Naive thymus-derived CD4-positive, alpha-beta T cell (primary cell): ENCODE measurements at regions not wholly inside any gene's neighbourhood (a gene's known extent, or its start where the extent isn't known, plus 50 kb on each side); places are given as distances from the start of the nearest gene placed in this dataset.

ENCODE experiments used
- ATAC-seq: fragments of 150-1000 bp; cut with Tn5 transposase; 2 replicates; pipeline ENCODE4 v1.10.0; 2021; ENCODE audit warnings: mild to moderate bottlenecking, moderate library complexity
- CTCF ChIA-PET: fragments of 350-600 bp; sonication (Branson Sonifier 250); formaldehyde crosslinking; loops from one replicate; lab custom pipeline; 2021; ENCODE audit warnings: antibody characterized with exemption; lab: Charles Lee
- POLR2A ChIA-PET: fragments of 350-600 bp; sonication (Branson Sonifier 250); formaldehyde crosslinking; loops from one replicate; lab custom pipeline; 2021; ENCODE audit warnings: antibody characterized with exemption, inconsistent platforms; lab: Charles Lee
- DNase-seq, 9 donors: peaks; one replicate each; pipeline versions ENCODE4 v3.0.0 to v3.0.0-alpha.2; 2020 to 2022; ENCODE audit warnings: mixed read lengths in 1 of 9
- H3K27ac ChIP-seq: one replicate; pipeline ENCODE4 v1.7.0; 2013; ENCODE audit warnings: mild to moderate bottlenecking, low read depth, low read length, moderate library complexity
- H3K27me3 ChIP-seq, 2 donors: one replicate each; pipeline ENCODE4 v1.7.0; 2013; ENCODE audit warnings: low read length in 2 of 2, mild to moderate bottlenecking in 2 of 2, moderate library complexity in 2 of 2; ENCODE audit not compliant: control insufficient read depth in 2 of 2, insufficient read depth in 2 of 2
- H3K36me3 ChIP-seq, 3 experiments: 1 replicate in 2 of 3; 2 replicates in 1 of 3; pipeline ENCODE4 v1.7.0; 2013; ENCODE audit warnings: low read length in 3 of 3, mild to moderate bottlenecking in 3 of 3, moderate library complexity in 1 of 3; ENCODE audit not compliant: insufficient read depth in 3 of 3, control insufficient read depth in 2 of 3
- H3K4me1 ChIP-seq, 2 donors: one replicate each; pipeline ENCODE4 v1.7.0; 2013; ENCODE audit warnings: low read length in 2 of 2, mild to moderate bottlenecking in 2 of 2, moderate library complexity in 1 of 2; ENCODE audit not compliant: control insufficient read depth in 2 of 2, insufficient read depth in 2 of 2
- H3K4me3 ChIP-seq: 2 replicates; pipeline ENCODE4 v1.7.0; 2013; ENCODE audit warnings: mild to moderate bottlenecking, low read length
- H3K9me3 ChIP-seq, 3 experiments: 1 replicate in 2 of 3; 2 replicates in 1 of 3; pipeline ENCODE4 v1.7.0; 2013; ENCODE audit warnings: low read length in 3 of 3; ENCODE audit not compliant: control insufficient read depth in 2 of 3
- H3K27ac Mint-ChIP-seq, 9 donors: one replicate each; pipeline ENCODE4 v1.8.0; 2020 to 2022; ENCODE audit warnings: mixed read lengths in 9 of 9, mild to moderate bottlenecking in 8 of 9, moderate library complexity in 5 of 9, inconsistent platforms in 2 of 9
- H3K27me3 Mint-ChIP-seq, 5 donors: one replicate each; pipeline ENCODE4 v1.8.0; 2021 to 2022; ENCODE audit warnings: mixed read lengths in 5 of 5, mild to moderate bottlenecking in 1 of 5
- H3K36me3 Mint-ChIP-seq, 5 donors: one replicate each; pipeline ENCODE4 v1.8.0; 2020 to 2022; ENCODE audit warnings: mixed read lengths in 5 of 5, mild to moderate bottlenecking in 3 of 5, inconsistent platforms in 1 of 5
- H3K4me1 Mint-ChIP-seq, 7 donors: one replicate each; pipeline ENCODE4 v1.8.0; 2020 to 2022; ENCODE audit warnings: mixed read lengths in 7 of 7, mild to moderate bottlenecking in 3 of 7, inconsistent platforms in 1 of 7
- H3K4me3 Mint-ChIP-seq, 10 donors: one replicate each; pipeline ENCODE4 v1.8.0; 2020 to 2022; ENCODE audit warnings: mild to moderate bottlenecking in 10 of 10, mixed read lengths in 10 of 10, moderate library complexity in 6 of 10, inconsistent platforms in 2 of 10
- H3K9me3 Mint-ChIP-seq, 11 donors: one replicate each; pipeline ENCODE4 v1.8.0; 2020 to 2022; ENCODE audit warnings: mixed read lengths in 11 of 11, mild to moderate bottlenecking in 4 of 11, inconsistent platforms in 1 of 11, moderate library complexity in 1 of 11
- intact Hi-C, 2 donors: fragments of 100-400 bp; cut with micrococcal nuclease; formaldehyde crosslinking; loops; one replicate each; pipeline ENCODE4 v1.15.1; 2023

GRCh38 chrX:42943051-42943974 is 165.3 kb upstream of the PPP1R2C start:
- Histone ChIP-seq H3K27me3 (no peaks in the 10 kb centered on the region), H3K4me1 (peaks cover 58 to 84% of the 10 kb centered on the region in 2 donors), H3K36me3 (no peaks in the 10 kb centered on the region), H3K27ac (peak overlapping the region; percentile 56), H3K4me3 (peak overlapping the region; percentile 33), H3K9me3 (no peaks in the 10 kb centered on the region)
- Mint-ChIP-seq H3K9me3 (peaks cover 0 to 15% (median 5%) of the 10 kb centered on the region in 11 donors), H3K27me3 (no peaks in the 10 kb centered on the region), H3K36me3 (peaks cover 0 to 16% (median 4%) of the 10 kb centered on the region in 5 donors), H3K4me3 (peak overlapping the region; percentile 41 to 83 (median 70)), H3K27ac (peak overlapping the region; percentile 77 to 98 (median 94)), H3K4me1 (peaks cover 21 to 98% (median 88%) of the 10 kb centered on the region in 7 donors)
- POLR2A ChIA-PET, result interaction anchor here (0.7 to 3.0 kb wide), 4 partner anchors 37 to 1019 kb away, joined by 3 to 10 read pairs (median 4); partner anchors contain the start of gene CASK
- peak in 6 of 9 donors; percentile 22 to 50 (median 44) for DNase-seq
- intact Hi-C loops, result loop anchor here (1.0 to 10.0 kb wide), 13 partner anchors 9 to 1609 kb away; partner anchors contain the start of genes CASK (in 1 of the 2), DDX3X (in 1 of the 2) and MAOA (in 1 of the 2)
- ATAC-seq, result peak; percentile 60
- CTCF ChIA-PET, result interaction anchor here (2.9 kb wide), 1 partner anchor 1144 kb away, joined by 11 read pairs; no protein-coding TSS in a partner anchor

DNA sequence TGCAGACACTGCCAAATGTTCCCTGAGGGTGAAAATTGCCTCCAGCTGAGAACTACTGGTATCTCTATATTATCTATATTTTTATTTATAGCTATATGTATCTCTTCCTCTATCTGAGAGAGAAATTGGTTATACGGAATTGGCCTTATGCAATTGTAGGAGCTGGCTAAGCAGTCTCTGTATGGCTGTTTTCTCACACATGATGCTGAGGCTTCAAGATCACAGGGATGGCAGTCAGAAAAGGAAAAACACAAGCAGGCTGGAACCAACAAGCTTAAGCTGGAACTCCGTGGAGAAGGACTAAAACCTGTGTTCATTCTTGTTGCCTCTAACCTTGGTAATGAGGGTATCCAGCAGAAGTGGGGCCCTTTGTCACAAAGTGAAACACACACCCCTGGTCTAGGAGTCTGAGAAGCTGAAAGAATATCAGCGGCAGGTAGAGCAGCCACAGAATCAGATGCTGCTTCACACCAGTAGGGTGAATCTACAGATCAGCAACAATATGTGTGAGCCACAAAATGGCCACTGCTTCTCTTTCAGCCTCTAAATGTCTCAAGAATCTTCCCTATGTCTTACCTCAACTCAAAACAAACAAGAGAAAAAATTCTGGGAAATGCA is 166.5 kb upstream of the PPP1R2C start:
- Histone ChIP-seq H3K9me3 (no peaks in the 10 kb centered on the region), H3K4me3 (no peak overlapping the region), H3K27ac (peak overlapping the region; percentile 37), H3K36me3 (no peaks in the 10 kb centered on the region), H3K27me3 (no peaks in the 10 kb centered on the region), H3K4me1 (peaks cover 58 to 88% of the 10 kb centered on the region in 2 donors)
- Mint-ChIP-seq H3K4me3 (peak overlapping the region in 7 of 10 donors; percentile 46 to 83 (median 63)), H3K4me1 (peaks cover 21 to 97% (median 90%) of the 10 kb centered on the region in 7 donors), H3K36me3 (peaks cover 0 to 10% (median 0%) of the 10 kb centered on the region in 5 donors), H3K27me3 (no peaks in the 10 kb centered on the region), H3K9me3 (peaks cover 0 to 8% (median 0%) of the 10 kb centered on the region in 11 donors), H3K27ac (peak overlapping the region; percentile 77 to 98 (median 94))
- DNase-seq, result peak in 6 of 9 donors; percentile 18 to 40 (median 34)
- intact Hi-C loops, result loop anchor here (2.0 to 10.0 kb wide), 11 partner anchors 207 to 1610 kb away; partner anchors contain the start of genes CASK (in 2 of the 2), DDX3X (in 1 of the 2) and MAOA (in 1 of the 2)
- CTCF ChIA-PET, result interaction anchor here (0.6 to 2.9 kb wide), 2 partner anchors 261 to 1146 kb away, joined by 3 to 11 read pairs; no protein-coding TSS in a partner anchor
- ATAC-seq, result peak; percentile 71
- POLR2A ChIA-PET, result interaction anchor here (0.5 to 3.0 kb wide), 7 partner anchors 10 to 1023 kb away, joined by 3 to 10 read pairs (median 4); partner anchors contain the start of gene CASK

DNA sequence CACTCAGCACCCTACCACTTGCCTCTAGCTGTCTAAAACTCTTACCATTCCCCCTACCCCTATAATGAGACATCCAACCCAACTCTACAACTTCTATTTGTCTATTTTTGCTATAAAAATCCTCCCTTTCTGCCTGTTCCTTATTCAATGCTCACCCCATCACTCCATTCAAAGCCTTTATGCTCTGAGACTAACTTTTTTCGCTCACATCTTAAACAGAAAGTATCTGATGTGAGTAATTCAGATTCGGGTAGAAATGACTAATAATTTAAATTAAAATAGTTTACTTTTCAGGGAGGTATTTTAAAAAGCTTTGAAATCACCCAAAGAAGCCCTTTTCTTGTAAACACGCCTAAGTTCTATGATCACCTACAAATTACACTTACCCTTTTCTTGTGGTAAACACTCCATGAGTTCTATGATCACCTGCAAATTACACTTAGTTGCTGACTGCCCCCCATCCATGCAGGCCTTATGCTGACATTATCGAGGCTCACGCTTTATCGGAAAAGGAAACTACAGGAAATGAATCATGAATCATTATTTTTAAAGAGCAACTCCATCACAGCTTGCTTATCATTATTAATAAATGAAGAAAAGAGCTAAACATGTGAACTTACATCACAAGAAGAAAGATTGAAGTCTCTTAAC is 168.7 kb upstream of the PPP1R2C start:
- no peaks in the 10 kb centered on the region for H3K36me3 ChIP-seq
- Mint-ChIP-seq H3K9me3 (peaks cover 0 to 8% (median 0%) of the 10 kb centered on the region in 11 donors), H3K27me3 (no peaks in the 10 kb centered on the region), H3K4me1 (peaks cover 21 to 87% (median 79%) of the 10 kb centered on the region in 7 donors), H3K27ac (peak overlapping the region; percentile 70 to 95 (median 86)), H3K36me3 (peaks cover 0 to 8% (median 0%) of the 10 kb centered on the region in 5 donors), H3K4me3 (peak overlapping the region in 7 of 10 donors; percentile 11 to 65 (median 39))
- ChIA-PET POLR2A (interaction anchor here (1.5 kb wide), 1 partner anchor 1146 kb away, joined by 5 read pairs; no protein-coding TSS in a partner anchor), CTCF (no interaction called here)
- H3K9me3 ChIP-seq, result no peaks in the 10 kb centered on the region
- peak overlapping the region; percentile 35 for H3K4me3 ChIP-seq
- intact Hi-C loops, result loop anchor here (5.0 to 10.0 kb wide), 5 partner anchors 96 to 1612 kb away; partner anchors contain the start of genes DDX3X (in 1 of the 2) and MAOA (in 1 of the 2)
- no peaks in the 10 kb centered on the region for H3K27me3 ChIP-seq
- H3K4me1 ChIP-seq, result peaks cover 41 to 74% of the 10 kb centered on the region in 2 donors
- H3K27ac ChIP-seq, result no peak overlapping the region
- no peak for DNase-seq
- ATAC-seq, result no peak

DNA sequence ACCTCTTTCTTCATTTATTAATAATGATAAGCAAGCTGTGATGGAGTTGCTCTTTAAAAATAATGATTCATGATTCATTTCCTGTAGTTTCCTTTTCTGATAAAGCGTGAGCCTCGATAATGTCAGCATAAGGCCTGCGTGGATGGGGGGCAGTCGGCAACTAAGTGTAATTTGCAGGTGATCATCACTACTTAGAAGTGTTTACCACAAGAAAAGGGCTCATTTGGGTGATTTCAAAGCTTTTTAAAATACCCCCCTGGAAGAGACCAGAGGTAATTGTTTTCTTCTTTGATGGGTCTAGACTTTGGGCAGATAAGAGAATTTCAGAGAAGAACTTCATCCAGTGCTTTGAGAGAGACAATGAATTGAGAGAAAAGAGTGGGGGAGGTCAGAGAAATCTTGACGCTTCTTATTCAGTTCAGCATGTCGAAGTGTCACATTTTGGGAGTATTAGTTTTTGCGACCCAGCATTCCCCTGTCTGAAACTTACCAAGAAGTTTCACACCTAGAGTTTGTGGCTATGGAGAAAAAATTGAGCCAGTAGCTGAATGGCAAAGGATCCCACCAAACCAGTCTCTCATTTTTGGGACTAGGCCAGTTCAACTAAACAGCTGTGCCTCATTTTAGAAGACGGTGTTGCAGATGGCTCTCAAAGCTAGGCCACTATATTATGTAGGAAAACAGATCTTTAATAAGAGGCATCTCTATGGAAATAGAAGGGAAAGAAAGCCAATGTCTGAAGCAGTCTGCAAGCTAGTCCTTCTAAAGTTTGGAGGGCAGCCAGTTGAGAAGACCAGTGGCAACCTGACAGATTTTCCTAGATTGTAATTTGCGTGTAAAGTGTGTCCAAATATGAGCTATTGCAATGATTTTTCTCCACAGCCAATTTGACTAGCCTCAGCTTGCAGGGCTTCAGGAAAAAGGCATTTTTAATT is 171.0 kb upstream of the PPP1R2C start:
- peaks cover 21 to 76% (median 63%) of the 10 kb centered on the region in 7 donors for H3K4me1 Mint-ChIP-seq
- H3K4me3 ChIP-seq, result no peak overlapping the region
- peaks cover 0 to 11% (median 0%) of the 10 kb centered on the region in 11 donors for H3K9me3 Mint-ChIP-seq
- CTCF ChIA-PET, result no interaction called here
- POLR2A ChIA-PET, result interaction anchor here (0.6 to 1.2 kb wide), 2 partner anchors 9 to 33 kb away, joined by 3 read pairs; no protein-coding TSS in a partner anchor
- peaks cover 0 to 12% (median 0%) of the 10 kb centered on the region in 5 donors for H3K36me3 Mint-ChIP-seq
- no peaks in the 10 kb centered on the region for H3K27me3 Mint-ChIP-seq
- H3K4me1 ChIP-seq, result peaks cover 22 to 54% of the 10 kb centered on the region in 2 donors
- ATAC-seq (peak; percentile 36), DNase-seq (no peak)
- peak overlapping the region in 7 of 9 donors; percentile 3 to 86 (median 52) for H3K27ac Mint-ChIP-seq
- intact Hi-C loops, result loop anchor here (5.0 to 10.0 kb wide), 5 partner anchors 93 to 1614 kb away; partner anchors contain the start of genes DDX3X (in 1 of the 2) and MAOA (in 1 of the 2)
- no peaks in the 10 kb centered on the region for H3K36me3 ChIP-seq
- no peak overlapping the region for H3K27ac ChIP-seq
- H3K4me3 Mint-ChIP-seq, result peak overlapping the region in 3 of 10 donors; percentile 2 to 49 (median 9)
- no peaks in the 10 kb centered on the region for H3K27me3 ChIP-seq
- no peaks in the 10 kb centered on the region for H3K9me3 ChIP-seq

DNA sequence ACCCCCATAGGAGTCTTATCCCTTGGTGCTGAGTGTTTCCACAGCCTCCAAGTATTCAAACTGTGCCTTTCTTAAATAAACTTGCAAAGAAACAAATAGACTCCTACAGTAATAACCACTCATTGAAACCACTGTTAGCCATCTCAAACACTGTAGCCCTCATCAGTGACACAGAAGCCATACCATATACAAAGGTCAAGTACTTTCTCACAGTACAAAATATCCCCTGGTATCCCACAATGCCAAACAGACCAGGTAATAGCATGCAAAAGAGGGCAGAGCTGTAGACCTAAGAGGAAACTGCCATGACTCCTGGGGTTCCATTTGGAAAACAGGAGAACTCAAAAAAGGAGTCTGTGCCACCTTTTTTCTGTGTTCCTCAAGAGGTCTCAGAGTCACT is 173.8 kb upstream of the PPP1R2C start:
- Histone ChIP-seq H3K4me3 (no peak overlapping the region), H3K9me3 (no peaks in the 10 kb centered on the region), H3K4me1 (peaks cover 17 to 31% of the 10 kb centered on the region in 2 donors), H3K27me3 (no peaks in the 10 kb centered on the region), H3K36me3 (no peaks in the 10 kb centered on the region), H3K27ac (no peak overlapping the region)
- POLR2A ChIA-PET, result no interaction called here
- Mint-ChIP-seq H3K27me3 (no peaks in the 10 kb centered on the region), H3K27ac (peak overlapping the region in 7 of 9 donors; percentile 2 to 62 (median 35)), H3K4me1 (peaks cover 14 to 74% (median 46%) of the 10 kb centered on the region in 7 donors), H3K36me3 (peaks cover 0 to 14% (median 0%) of the 10 kb centered on the region in 5 donors), H3K9me3 (peaks cover 0 to 12% (median 0%) of the 10 kb centered on the region in 11 donors), H3K4me3 (peak overlapping the region in 1 of 10 donors; percentile 33)
- DNase-seq, result no peak
- ATAC-seq, result no peak
- intact Hi-C loops, result no loop called here
- CTCF ChIA-PET, result no interaction called here
